Ureter (tissue), 1 donor: ENCODE measurements at regions not wholly inside any gene's neighbourhood (a gene's known extent, or its start where the extent isn't known, plus 50 kb on each side); places are given as distances from the start of the nearest gene placed in this dataset.
"Not testable (repeated sequence)": the region's sequence is repeated elsewhere in the genome, so short reads cannot be mapped to it uniquely, and the experiment has no call there.

Experiments used
- DNase-seq: peaks from one replicate; pipeline ENCODE4 v3.0.0-alpha.2; 2020; ENCODE audit warnings: low spot score
- donor health status: DM: yes; HTN: yes; CAD: no.

- no peak for DNase-seq
These were observed 1774.8 kb downstream of the ARAP2 start for GRCh38 chr4:34469516-34469915.

- DNase-seq = no peak
These were observed 1759.1 kb downstream of the ARAP2 start for GRCh38 chr4:34485252-34485651.

- DNase-seq = no peak
These were observed 1757.6 kb downstream of the ARAP2 start for GRCh38 chr4:34486461-34487363.

GRCh38 chr4:34492414-34492813, 1751.9 kb downstream of the ARAP2 start:
- no peak for DNase-seq

- DNase-seq = no peak
These were observed 1742.2 kb downstream of the ARAP2 start for GRCh38 chr4:34502086-34502485.

- DNase-seq = not testable (repeated sequence)
These were observed 1739.6 kb downstream of the ARAP2 start for GRCh38 chr4:34504731-34505130.

GRCh38 chr4:34506511-34507092, 1737.7 kb downstream of the ARAP2 start:
- DNase-seq = not testable (repeated sequence)

- DNase-seq = no peak
These were observed 1731.7 kb downstream of the ARAP2 start for GRCh38 chr4:34512616-34513015.

- DNase-seq = no peak
These were observed 1727.8 kb downstream of the ARAP2 start for GRCh38 chr4:34516524-34516923.

GRCh38 chr4:34534916-34535315, 1709.4 kb downstream of the ARAP2 start:
- DNase-seq = no peak

GRCh38 chr4:34566091-34566490, 1678.2 kb downstream of the ARAP2 start:
- no peak for DNase-seq

- no peak for DNase-seq
These were observed 1672.3 kb downstream of the ARAP2 start for GRCh38 chr4:34572026-34572425.

- DNase-seq = no peak
These were observed 1629.0 kb downstream of the ARAP2 start for GRCh38 chr4:34615315-34615714.

- no peak for DNase-seq
These were observed 1624.7 kb downstream of the ARAP2 start for GRCh38 chr4:34619531-34620162.

- no peak for DNase-seq
These were observed 1615.8 kb downstream of the ARAP2 start for GRCh38 chr4:34628471-34628870.

- DNase-seq = no peak
These were observed 1614.9 kb downstream of the ARAP2 start for GRCh38 chr4:34629451-34629850.

- no peak for DNase-seq
These were observed 1611.1 kb downstream of the ARAP2 start for GRCh38 chr4:34633241-34633640.

- no peak for DNase-seq
These were observed 1607.7 kb downstream of the ARAP2 start for GRCh38 chr4:34636623-34637022.

- no peak for DNase-seq
These were observed 1600.8 kb downstream of the ARAP2 start for GRCh38 chr4:34643476-34643875.

GRCh38 chr4:34644579-34645115, 1599.7 kb downstream of the ARAP2 start:
- no peak for DNase-seq

GRCh38 chr4:34649716-34650115, 1594.6 kb downstream of the ARAP2 start:
- DNase-seq = no peak

GRCh38 chr4:34664051-34664450, 1580.3 kb downstream of the ARAP2 start:
- no peak for DNase-seq

- no peak for DNase-seq
These were observed 1567.9 kb downstream of the ARAP2 start for GRCh38 chr4:34676400-34676799.
